SJSA1 (cell line): ENCODE measurements at regions not wholly inside any gene's neighbourhood (a gene's known extent, or its start where the extent isn't known, plus 50 kb on each side); places are given as distances from the start of the nearest gene placed in this dataset.
"Not testable (repeated sequence)": the region's sequence is repeated elsewhere in the genome, so short reads cannot be mapped to it uniquely, and the experiment has no call there.

ENCODE experiments used
- DNase-seq, 2 experiments: peaks; one replicate each; pipeline ENCODE4 v3.0.0-alpha.2; 2015 to 2020; ENCODE audit warnings: low spot score in 2 of 2, low read depth in 1 of 2
- H3K27ac ChIP-seq: fragments of 250-450 bp; sonication (Bioruptor Pico); 2 replicates; pipeline ENCODE4 v1.5.1; 2020; ENCODE audit warnings: mild to moderate bottlenecking, moderate library complexity
- H3K27me3 ChIP-seq: fragments of 250-450 bp; sonication (Bioruptor Pico); replicated peaks from 2 replicates; pipeline ENCODE4 v1.5.1; 2020; ENCODE audit warnings: mild to moderate bottlenecking, moderate library complexity
- H3K36me3 ChIP-seq: fragments of 250-450 bp; sonication (Bioruptor Pico); 2 replicates; pipeline ENCODE4 v1.5.1; 2020; ENCODE audit warnings: mild to moderate bottlenecking
- H3K4me1 ChIP-seq: fragments of 250-450 bp; sonication (Bioruptor Pico); replicated peaks from 2 replicates; pipeline ENCODE4 v1.6.1; 2021; ENCODE audit warnings: mild to moderate bottlenecking
- H3K4me3 ChIP-seq: fragments of 250-450 bp; sonication (Bioruptor Pico); 2 replicates; pipeline ENCODE4 v1.5.1; 2020; ENCODE audit warnings: mild to moderate bottlenecking
- H3K9me3 ChIP-seq: fragments of 250-450 bp; sonication (Bioruptor Pico); replicated peaks from 2 replicates; pipeline ENCODE4 v1.5.1; 2020; ENCODE audit warnings: mild to moderate bottlenecking

GRCh38 chr16:85448557-85449190, 164.4 kb upstream of the GSE1 start:
- Histone ChIP-seq H3K27ac (no peak overlapping the region), H3K9me3 (no peaks in the 10 kb centered on the region), H3K27me3 (no peaks in the 10 kb centered on the region), H3K4me3 (no peak overlapping the region), H3K36me3 (no peaks in the 10 kb centered on the region), H3K4me1 (peaks cover 28% of the 10 kb centered on the region)
- DNase-seq: no peak

- Histone ChIP-seq H3K36me3 (no peaks in the 10 kb centered on the region), H3K27ac (no peak overlapping the region), H3K4me1 (peaks cover 28% of the 10 kb centered on the region), H3K4me3 (no peak overlapping the region), H3K27me3 (no peaks in the 10 kb centered on the region), H3K9me3 (no peaks in the 10 kb centered on the region)
- no peak for DNase-seq
Observed at GRCh38 chr16:85449191-85449884, 163.8 kb upstream of the GSE1 start.

GRCh38 chr16:85449885-85450245, 163.3 kb upstream of the GSE1 start:
- Histone ChIP-seq H3K27me3 (no peaks in the 10 kb centered on the region), H3K4me1 (peaks cover 28% of the 10 kb centered on the region), H3K27ac (no peak overlapping the region), H3K4me3 (no peak overlapping the region), H3K9me3 (no peaks in the 10 kb centered on the region), H3K36me3 (no peaks in the 10 kb centered on the region)
- DNase-seq: no peak

- H3K4me3 ChIP-seq, H3K27me3 ChIP-seq, H3K9me3 ChIP-seq, H3K36me3 ChIP-seq, DNase-seq, H3K27ac ChIP-seq: not testable (repeated sequence)
- H3K4me1 ChIP-seq: peaks cover 28% of the 10 kb centered on the region
Observed at GRCh38 chr16:85451142-85451541, 162.0 kb upstream of the GSE1 start.

GRCh38 chr16:85451641-85452363, 161.3 kb upstream of the GSE1 start:
- no peaks in the 10 kb centered on the region for H3K9me3 ChIP-seq
- H3K4me1 ChIP-seq: peaks cover 28% of the 10 kb centered on the region
- no peaks in the 10 kb centered on the region for H3K36me3 ChIP-seq
- H3K27ac ChIP-seq: no peak overlapping the region
- H3K4me3 ChIP-seq: no peak overlapping the region
- peak; percentile 89 for DNase-seq
- no peaks in the 10 kb centered on the region for H3K27me3 ChIP-seq

GRCh38 chr16:85452364-85453193, 160.5 kb upstream of the GSE1 start:
- Histone ChIP-seq H3K4me3 (no peak overlapping the region), H3K27me3 (no peaks in the 10 kb centered on the region), H3K4me1 (peaks cover 32% of the 10 kb centered on the region), H3K36me3 (no peaks in the 10 kb centered on the region), H3K27ac (no peak overlapping the region), H3K9me3 (no peaks in the 10 kb centered on the region)
- DNase-seq: peak in 1 of 2 experiments; percentile 58

GRCh38 chr16:85453194-85453678, 159.9 kb upstream of the GSE1 start:
- H3K4me1 ChIP-seq: peaks cover 32% of the 10 kb centered on the region
- no peak for DNase-seq

GRCh38 chr16:85453703-85454102, 159.4 kb upstream of the GSE1 start:
- H3K4me3 ChIP-seq: no peak overlapping the region

More at GRCh38 chr16:85453194-85453678, 159.9 kb upstream of the GSE1 start:
- Histone ChIP-seq H3K4me3 (no peak overlapping the region), H3K9me3 (no peaks in the 10 kb centered on the region), H3K27ac (no peak overlapping the region), H3K36me3 (no peaks in the 10 kb centered on the region), H3K27me3 (no peaks in the 10 kb centered on the region)

GRCh38 chr16:85454171-85454872, 158.8 kb upstream of the GSE1 start:
- H3K9me3 ChIP-seq: no peaks in the 10 kb centered on the region
- H3K36me3 ChIP-seq: no peaks in the 10 kb centered on the region
- peaks cover 32% of the 10 kb centered on the region for H3K4me1 ChIP-seq
- no peak for DNase-seq
- H3K4me3 ChIP-seq: no peak overlapping the region
- no peaks in the 10 kb centered on the region for H3K27me3 ChIP-seq
- no peak overlapping the region for H3K27ac ChIP-seq

More at GRCh38 chr16:85453703-85454102, 159.4 kb upstream of the GSE1 start:
- no peak for DNase-seq
- H3K27me3 ChIP-seq: no peaks in the 10 kb centered on the region
- H3K27ac ChIP-seq: no peak overlapping the region
- H3K4me1 ChIP-seq: peaks cover 32% of the 10 kb centered on the region
- no peaks in the 10 kb centered on the region for H3K36me3 ChIP-seq
- no peaks in the 10 kb centered on the region for H3K9me3 ChIP-seq

- Histone ChIP-seq H3K4me1 (peaks cover 33% of the 10 kb centered on the region), H3K9me3 (no peaks in the 10 kb centered on the region), H3K36me3 (no peaks in the 10 kb centered on the region), H3K4me3 (no peak overlapping the region), H3K27ac (no peak overlapping the region), H3K27me3 (no peaks in the 10 kb centered on the region)
- no peak for DNase-seq
Observed at GRCh38 chr16:85455534-85455933, 157.6 kb upstream of the GSE1 start.

GRCh38 chr16:85457366-85457765, 155.8 kb upstream of the GSE1 start:
- Histone ChIP-seq H3K9me3 (no peaks in the 10 kb centered on the region), H3K4me3 (no peak overlapping the region), H3K4me1 (peaks cover 36% of the 10 kb centered on the region), H3K27me3 (peaks cover 8% of the 10 kb centered on the region; the same call in 1 of the 2 replicates), H3K36me3 (no peaks in the 10 kb centered on the region), H3K27ac (no peak overlapping the region)
- DNase-seq: no peak

GRCh38 chr16:85458968-85459367, 154.2 kb upstream of the GSE1 start:
- Histone ChIP-seq H3K4me1 (peaks cover 28% of the 10 kb centered on the region), H3K4me3 (no peak overlapping the region), H3K27me3 (peaks cover 8% of the 10 kb centered on the region; the same call in 1 of the 2 replicates), H3K9me3 (no peaks in the 10 kb centered on the region), H3K27ac (no peak overlapping the region), H3K36me3 (no peaks in the 10 kb centered on the region)
- DNase-seq: no peak
